ENCODE measurements at regions not wholly inside any gene's neighbourhood (a gene's known extent, or its start where the extent isn't known, plus 50 kb on each side); places are given as distances from the start of the nearest gene placed in this dataset.
A peak's percentile ranks its signal among the peaks of the same experiment; 100 is the strongest.

DNA sequence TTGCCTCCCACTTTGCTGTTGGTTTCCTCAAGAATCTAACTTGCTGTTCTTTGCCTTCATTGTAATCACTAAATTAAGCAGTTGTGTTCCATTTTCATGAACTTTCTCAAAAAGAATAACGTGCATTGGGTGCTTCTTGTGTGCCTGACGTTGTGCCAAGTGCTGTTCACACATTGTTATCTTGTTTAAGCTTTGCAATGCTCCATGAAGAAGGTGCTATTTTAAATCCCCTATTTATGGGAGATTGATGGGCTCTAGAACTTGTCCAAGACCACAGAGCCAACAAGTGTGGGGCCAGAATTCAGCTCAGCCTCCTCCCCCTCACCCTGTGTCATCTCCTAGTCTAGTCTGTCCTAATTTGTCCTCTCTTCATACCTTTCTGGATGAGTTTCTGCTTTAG is 199.8 kb downstream of the C1orf94 start:
- Histone ChIP-seq H3K18ac (ENCODE audit: low read length) (no peak overlapping the region), H3K4me1 (ENCODE audit: control insufficient read depth in 1 of 2, insufficient read depth in 2 of 2, low read length in 2 of 2) (no peaks in the 10 kb centered on the region), H3K4me3 (ENCODE audit: low read depth, low read length) (no peak overlapping the region), H4K91ac (ENCODE audit: low read depth, low read length) (no peak overlapping the region), H3K79me1 (ENCODE audit: low read length) (no peaks in the 10 kb centered on the region), H3K4me2 (ENCODE audit: low read length) (no peak overlapping the region), H2BK5ac (ENCODE audit: low read depth, low read length, poor library complexity) (no peak overlapping the region), H2AFZ (ENCODE audit: insufficient read depth, low read length, poor library complexity) (no peak overlapping the region), H2BK120ac (ENCODE audit: insufficient read depth, low read length, poor library complexity) (no peak overlapping the region), H3K14ac (ENCODE audit: low read length) (no peak overlapping the region), H3K79me2 (ENCODE audit: control insufficient read depth, insufficient read depth, low read length, poor library complexity) (no peaks in the 10 kb centered on the region), H3K9me3 (ENCODE audit: insufficient read depth, low read depth, low read length) (no peaks in the 10 kb centered on the region), H3K36me3 (ENCODE audit: control insufficient read depth in 1 of 2, insufficient read depth in 2 of 2, low read length in 2 of 2) (no peaks in the 10 kb centered on the region), H3K27ac (ENCODE audit: low read depth, low read length) (no peak overlapping the region), H3K27me3 (ENCODE audit: insufficient read depth, low read length) (no peaks in the 10 kb centered on the region), H4K8ac (ENCODE audit: low read depth, low read length) (no peak overlapping the region), H2BK12ac (ENCODE audit: low read length) (no peak overlapping the region), H3K4ac (ENCODE audit: low read depth, low read length) (no peak overlapping the region), H3K23ac (ENCODE audit: low read length) (no peak overlapping the region), H3K9ac (ENCODE audit: low read length) (no peak overlapping the region), H4K12ac (ENCODE audit: low read depth, low read length) (no peak overlapping the region), H2AK5ac (ENCODE audit: low read length) (no peak overlapping the region)
- no CpG with 5 or more reads among the region's 2 CpGs for WGBS (ENCODE audit: extremely low coverage, insufficient coverage, insufficient read length)
- no peak for DNase-seq

DNA sequence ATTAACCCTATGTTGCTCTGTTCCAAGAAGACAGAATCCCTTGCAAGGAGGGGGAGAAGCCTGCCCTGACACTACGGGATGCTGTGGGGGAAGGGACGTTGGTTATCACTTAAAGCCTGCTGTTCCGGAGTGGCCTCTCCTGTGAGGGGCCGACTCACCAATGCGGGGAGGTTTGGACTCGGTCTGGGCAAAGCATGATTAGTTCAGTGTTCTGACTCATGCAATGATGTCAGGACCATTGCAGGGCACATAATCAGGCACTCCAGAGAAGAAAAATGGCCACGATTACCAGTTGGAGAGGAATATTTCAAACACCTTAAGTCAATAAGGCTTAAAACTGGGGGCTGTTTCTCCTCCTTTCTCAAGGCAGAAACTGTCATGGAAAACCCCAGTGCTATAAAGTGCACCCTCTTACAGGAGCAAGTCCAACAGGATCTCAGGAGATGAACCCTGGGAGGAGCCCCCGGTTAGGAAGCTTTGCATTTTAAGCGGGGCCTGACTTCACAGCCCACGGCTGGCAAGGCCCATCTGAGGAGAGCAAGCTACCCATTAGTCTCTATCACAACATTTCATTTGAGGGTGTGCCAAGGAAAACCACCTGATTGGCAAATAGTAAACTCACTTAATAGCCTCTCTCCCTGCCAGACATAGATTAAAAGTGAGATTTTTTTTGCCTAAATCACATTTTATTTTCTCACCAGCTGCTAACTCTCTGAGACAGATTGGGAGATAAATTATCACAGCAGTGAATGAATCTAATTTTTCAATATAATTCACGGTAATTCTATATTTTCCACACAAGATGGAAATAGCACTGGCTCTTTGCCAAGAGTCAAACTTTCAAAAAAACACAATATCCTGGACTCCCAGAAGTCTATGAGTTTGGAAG is 202.5 kb downstream of the C1orf94 start:
- H3K18ac ChIP-seq (ENCODE audit: low read length) = no peak overlapping the region
- H3K27me3 ChIP-seq (ENCODE audit: insufficient read depth, low read length) = no peaks in the 10 kb centered on the region
- H3K4me3 ChIP-seq (ENCODE audit: low read depth, low read length) = no peak overlapping the region
- DNase-seq = no peak
- H2AK5ac ChIP-seq (ENCODE audit: low read length) = no peak overlapping the region
- no peak overlapping the region for H3K9ac ChIP-seq (ENCODE audit: low read length)
- H3K79me1 ChIP-seq (ENCODE audit: low read length) = no peaks in the 10 kb centered on the region
- H2BK12ac ChIP-seq (ENCODE audit: low read length) = no peak overlapping the region
- no peaks in the 10 kb centered on the region for H3K79me2 ChIP-seq (ENCODE audit: control insufficient read depth, insufficient read depth, low read length, poor library complexity)
- no peaks in the 10 kb centered on the region for H3K36me3 ChIP-seq (ENCODE audit: control insufficient read depth in 1 of 2, insufficient read depth in 2 of 2, low read length in 2 of 2)
- H4K12ac ChIP-seq (ENCODE audit: low read depth, low read length) = no peak overlapping the region
- H3K27ac ChIP-seq (ENCODE audit: low read depth, low read length) = no peak overlapping the region
- no peak overlapping the region for H2BK5ac ChIP-seq (ENCODE audit: low read depth, low read length, poor library complexity)
- H2BK120ac ChIP-seq (ENCODE audit: insufficient read depth, low read length, poor library complexity) = no peak overlapping the region
- no peak overlapping the region for H4K8ac ChIP-seq (ENCODE audit: low read depth, low read length)
- no peak overlapping the region for H3K14ac ChIP-seq (ENCODE audit: low read length)
- H3K23ac ChIP-seq (ENCODE audit: low read length) = no peak overlapping the region
- H3K4ac ChIP-seq (ENCODE audit: low read depth, low read length) = no peak overlapping the region
- no CpG with 5 or more reads among the region's 11 CpGs for WGBS (ENCODE audit: extremely low coverage, insufficient coverage, insufficient read length)
- no peak overlapping the region for H2AFZ ChIP-seq (ENCODE audit: insufficient read depth, low read length, poor library complexity)
- H3K4me1 ChIP-seq (ENCODE audit: control insufficient read depth in 1 of 2, insufficient read depth in 2 of 2, low read length in 2 of 2) = no peaks in the 10 kb centered on the region
- H4K91ac ChIP-seq (ENCODE audit: low read depth, low read length) = no peak overlapping the region
- no peak overlapping the region for H3K4me2 ChIP-seq (ENCODE audit: low read length)
- no peaks in the 10 kb centered on the region for H3K9me3 ChIP-seq (ENCODE audit: insufficient read depth, low read depth, low read length)

DNA sequence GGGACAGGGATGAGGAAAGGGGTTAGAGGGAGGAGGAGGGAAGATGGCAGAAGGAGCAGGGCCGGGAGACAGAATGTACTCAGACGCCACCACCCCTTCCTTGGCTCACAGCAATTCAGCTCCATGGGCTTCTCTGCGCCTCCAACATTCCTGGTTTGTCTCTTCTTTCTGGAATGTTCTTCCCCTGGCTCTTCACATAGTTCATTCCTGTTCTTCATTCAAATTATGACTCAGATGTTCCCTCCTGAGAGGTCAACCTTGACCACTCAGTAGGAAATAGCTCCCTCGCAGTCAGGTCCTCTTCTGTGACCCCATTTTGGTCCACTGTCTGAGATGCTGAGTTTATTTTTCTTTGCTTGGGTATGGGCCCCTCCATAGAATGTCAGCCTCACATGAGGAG is 203.2 kb downstream of the C1orf94 start:
- Histone ChIP-seq H4K91ac (ENCODE audit: low read depth, low read length) (no peak overlapping the region), H2AFZ (ENCODE audit: insufficient read depth, low read length, poor library complexity) (no peak overlapping the region), H3K27ac (ENCODE audit: low read depth, low read length) (no peak overlapping the region), H2BK5ac (ENCODE audit: low read depth, low read length, poor library complexity) (no peak overlapping the region), H3K79me2 (ENCODE audit: control insufficient read depth, insufficient read depth, low read length, poor library complexity) (no peaks in the 10 kb centered on the region), H3K23ac (ENCODE audit: low read length) (no peak overlapping the region), H4K8ac (ENCODE audit: low read depth, low read length) (no peak overlapping the region), H3K79me1 (ENCODE audit: low read length) (no peaks in the 10 kb centered on the region), H3K9me3 (ENCODE audit: insufficient read depth, low read depth, low read length) (no peaks in the 10 kb centered on the region), H2AK5ac (ENCODE audit: low read length) (no peak overlapping the region), H3K27me3 (ENCODE audit: insufficient read depth, low read length) (no peaks in the 10 kb centered on the region), H3K4me2 (ENCODE audit: low read length) (no peak overlapping the region), H3K4me3 (ENCODE audit: low read depth, low read length) (no peak overlapping the region), H3K4me1 (ENCODE audit: control insufficient read depth in 1 of 2, insufficient read depth in 2 of 2, low read length in 2 of 2) (no peaks in the 10 kb centered on the region), H3K9ac (ENCODE audit: low read length) (peak overlapping the region; percentile 40), H4K12ac (ENCODE audit: low read depth, low read length) (no peak overlapping the region), H2BK12ac (ENCODE audit: low read length) (no peak overlapping the region), H3K14ac (ENCODE audit: low read length) (no peak overlapping the region), H2BK120ac (ENCODE audit: insufficient read depth, low read length, poor library complexity) (no peak overlapping the region), H3K36me3 (ENCODE audit: control insufficient read depth in 1 of 2, insufficient read depth in 2 of 2, low read length in 2 of 2) (no peaks in the 10 kb centered on the region), H3K4ac (ENCODE audit: low read depth, low read length) (no peak overlapping the region), H3K18ac (ENCODE audit: low read length) (no peak overlapping the region)
- no CpG with 5 or more reads among the region's 4 CpGs for WGBS (ENCODE audit: extremely low coverage, insufficient coverage, insufficient read length)
- DNase-seq = no peak

DNA sequence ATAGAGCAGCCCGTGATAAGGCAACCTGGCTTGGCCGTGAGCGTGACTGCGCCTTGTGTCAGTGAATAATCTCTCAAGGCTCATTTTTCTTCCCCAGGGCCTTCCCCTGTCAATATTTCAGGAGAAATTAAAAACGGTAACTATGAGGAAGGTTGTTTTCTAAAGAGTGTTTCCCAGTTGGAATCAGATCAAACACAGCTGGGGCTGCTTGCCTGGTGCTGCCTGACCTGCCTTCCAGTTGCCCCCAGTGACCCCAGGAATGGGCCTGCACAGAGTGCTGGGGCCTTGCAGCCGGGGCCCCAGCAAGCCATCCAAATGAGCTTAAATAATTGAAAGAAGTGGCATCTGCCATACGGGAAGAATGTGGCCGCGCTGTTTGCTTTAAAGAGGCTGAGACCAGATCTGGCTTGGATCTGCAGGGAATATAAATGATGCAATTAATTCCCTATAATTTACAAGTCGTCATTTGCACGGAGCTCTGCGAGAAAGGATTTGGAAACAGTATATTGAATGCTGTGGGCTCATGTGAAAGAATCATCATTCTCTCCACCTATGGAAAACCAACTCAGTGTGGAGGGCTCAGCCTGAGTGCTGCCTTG is 203.9 kb downstream of the C1orf94 start:
- Histone ChIP-seq H2BK12ac (ENCODE audit: low read length) (no peak overlapping the region), H3K27ac (ENCODE audit: low read depth, low read length) (no peak overlapping the region), H3K36me3 (ENCODE audit: control insufficient read depth in 1 of 2, insufficient read depth in 2 of 2, low read length in 2 of 2) (no peaks in the 10 kb centered on the region), H3K4me2 (ENCODE audit: low read length) (no peak overlapping the region), H2BK120ac (ENCODE audit: insufficient read depth, low read length, poor library complexity) (no peak overlapping the region), H3K4ac (ENCODE audit: low read depth, low read length) (no peak overlapping the region), H3K9me3 (ENCODE audit: insufficient read depth, low read depth, low read length) (no peaks in the 10 kb centered on the region), H2AK5ac (ENCODE audit: low read length) (no peak overlapping the region), H3K14ac (ENCODE audit: low read length) (no peak overlapping the region), H2BK5ac (ENCODE audit: low read depth, low read length, poor library complexity) (no peak overlapping the region), H3K18ac (ENCODE audit: low read length) (no peak overlapping the region), H3K4me1 (ENCODE audit: control insufficient read depth in 1 of 2, insufficient read depth in 2 of 2, low read length in 2 of 2) (no peaks in the 10 kb centered on the region), H3K9ac (ENCODE audit: low read length) (no peak overlapping the region), H4K91ac (ENCODE audit: low read depth, low read length) (no peak overlapping the region), H3K79me1 (ENCODE audit: low read length) (no peaks in the 10 kb centered on the region), H4K8ac (ENCODE audit: low read depth, low read length) (no peak overlapping the region), H4K12ac (ENCODE audit: low read depth, low read length) (no peak overlapping the region), H3K27me3 (ENCODE audit: insufficient read depth, low read length) (no peaks in the 10 kb centered on the region), H3K23ac (ENCODE audit: low read length) (no peak overlapping the region), H3K4me3 (ENCODE audit: low read depth, low read length) (no peak overlapping the region), H3K79me2 (ENCODE audit: control insufficient read depth, insufficient read depth, low read length, poor library complexity) (no peaks in the 10 kb centered on the region), H2AFZ (ENCODE audit: insufficient read depth, low read length, poor library complexity) (no peak overlapping the region)
- no peak for DNase-seq
- no CpG with 5 or more reads among the region's 12 CpGs for WGBS (ENCODE audit: extremely low coverage, insufficient coverage, insufficient read length)
